ENCODE measurements at regions not wholly inside any gene's neighbourhood (a gene's known extent, or its start where the extent isn't known, plus 50 kb on each side); places are given as distances from the start of the nearest gene placed in this dataset.

GRCh38 chr11:130593064-130593463, 144.6 kb downstream of the ADAMTS15 start:
- TF ChIP-seq, protein P1, sequence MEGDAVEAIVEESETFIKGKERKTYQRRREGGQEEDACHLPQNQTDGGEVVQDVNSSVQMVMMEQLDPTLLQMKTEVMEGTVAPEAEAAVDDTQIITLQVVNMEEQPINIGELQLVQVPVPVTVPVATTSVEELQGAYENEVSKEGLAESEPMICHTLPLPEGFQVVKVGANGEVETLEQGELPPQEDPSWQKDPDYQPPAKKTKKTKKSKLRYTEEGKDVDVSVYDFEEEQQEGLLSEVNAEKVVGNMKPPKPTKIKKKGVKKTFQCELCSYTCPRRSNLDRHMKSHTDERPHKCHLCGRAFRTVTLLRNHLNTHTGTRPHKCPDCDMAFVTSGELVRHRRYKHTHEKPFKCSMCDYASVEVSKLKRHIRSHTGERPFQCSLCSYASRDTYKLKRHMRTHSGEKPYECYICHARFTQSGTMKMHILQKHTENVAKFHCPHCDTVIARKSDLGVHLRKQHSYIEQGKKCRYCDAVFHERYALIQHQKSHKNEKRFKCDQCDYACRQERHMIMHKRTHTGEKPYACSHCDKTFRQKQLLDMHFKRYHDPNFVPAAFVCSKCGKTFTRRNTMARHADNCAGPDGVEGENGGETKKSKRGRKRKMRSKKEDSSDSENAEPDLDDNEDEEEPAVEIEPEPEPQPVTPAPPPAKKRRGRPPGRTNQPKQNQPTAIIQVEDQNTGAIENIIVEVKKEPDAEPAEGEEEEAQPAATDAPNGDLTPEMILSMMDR (IDR thresholded peaks at IDR 0.05; ENCODE audit: borderline replicate concordance, extremely low read depth, low read length, poor library complexity, severe bottlenecking), result no peak
- no peak for TF ChIP-seq EZH2 (IDR thresholded peaks at IDR 0.05; ENCODE audit: borderline replicate concordance, low read depth, low read length, severe bottlenecking)
